ENCODE measurements at regions not wholly inside any gene's neighbourhood (a gene's known extent, or its start where the extent isn't known, plus 50 kb on each side); places are given as distances from the start of the nearest gene placed in this dataset.

- no peak for TF ChIP-seq CTCF (IDR thresholded peaks at IDR 0.05)
- TF ChIP-seq ZFX (IDR thresholded peaks at IDR 0.05; ENCODE audit: borderline replicate concordance), result no peak
Observed at GRCh38 chr11:31969359-31969702, 121.5 kb upstream of the RCN1 start.

Measured in 22Rv1 (cell line).